GM13976 (cell line): ENCODE measurements at regions not wholly inside any gene's neighbourhood (a gene's known extent, or its start where the extent isn't known, plus 50 kb on each side); places are given as distances from the start of the nearest gene placed in this dataset.

Source experiments
- DNase-seq: peaks from one replicate; pipeline ENCODE4 v3.0.0; 2012; ENCODE audit warnings: low spot score
- in situ Hi-C: fragments of 300-500 bp; cut with MboI; formaldehyde crosslinking; loops from one replicate; pipeline ENCODE4 v1.12.0; 2022; ENCODE audit warnings: low sequenced_read_pairs, mixed read lengths, inconsistent platforms; ENCODE audit not compliant: unreplicated experiment
- TF ChIP-seq, protein P1 (sequence below): IDR thresholded peaks from 2 replicates; pipeline ENCODE4 v1.5.1; 2012; ENCODE audit warnings: borderline replicate concordance, mild to moderate bottlenecking; ENCODE audit not compliant: insufficient read depth; ENCODE audit errors: extremely low read depth, missing control alignments, control extremely low read depth

DNA sequence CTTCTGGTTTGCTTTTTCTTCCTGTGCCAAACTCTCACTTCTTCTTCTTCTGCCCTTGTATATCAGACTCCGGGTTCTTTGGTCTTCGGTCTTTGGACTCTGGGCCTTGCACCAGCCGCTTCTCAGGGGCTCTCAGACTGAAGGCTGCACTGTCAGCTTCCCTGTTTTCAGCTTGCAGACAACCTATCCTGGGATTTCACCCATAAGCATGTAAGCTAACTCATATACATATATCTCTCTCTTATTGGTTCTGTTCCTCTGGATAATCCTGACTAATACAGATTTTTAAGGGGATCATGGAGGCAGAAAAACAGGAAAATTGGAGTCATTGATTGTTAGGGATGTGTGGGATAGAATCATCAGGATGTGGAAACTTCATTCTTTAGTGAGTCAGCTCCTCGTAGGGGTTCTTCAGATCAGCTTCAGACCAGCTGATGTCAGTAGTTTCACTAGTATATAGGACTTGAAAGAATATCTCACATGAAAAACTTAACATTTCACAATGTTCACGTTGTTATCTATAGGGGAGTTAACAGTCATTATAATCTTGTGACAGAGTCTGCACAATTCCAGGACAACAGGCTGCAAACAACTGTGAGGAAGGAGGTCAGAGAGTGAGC, 102.9 kb downstream of the RASSF9 start:
- in situ Hi-C loops: no loop called here
- TF ChIP-seq, protein P1, sequence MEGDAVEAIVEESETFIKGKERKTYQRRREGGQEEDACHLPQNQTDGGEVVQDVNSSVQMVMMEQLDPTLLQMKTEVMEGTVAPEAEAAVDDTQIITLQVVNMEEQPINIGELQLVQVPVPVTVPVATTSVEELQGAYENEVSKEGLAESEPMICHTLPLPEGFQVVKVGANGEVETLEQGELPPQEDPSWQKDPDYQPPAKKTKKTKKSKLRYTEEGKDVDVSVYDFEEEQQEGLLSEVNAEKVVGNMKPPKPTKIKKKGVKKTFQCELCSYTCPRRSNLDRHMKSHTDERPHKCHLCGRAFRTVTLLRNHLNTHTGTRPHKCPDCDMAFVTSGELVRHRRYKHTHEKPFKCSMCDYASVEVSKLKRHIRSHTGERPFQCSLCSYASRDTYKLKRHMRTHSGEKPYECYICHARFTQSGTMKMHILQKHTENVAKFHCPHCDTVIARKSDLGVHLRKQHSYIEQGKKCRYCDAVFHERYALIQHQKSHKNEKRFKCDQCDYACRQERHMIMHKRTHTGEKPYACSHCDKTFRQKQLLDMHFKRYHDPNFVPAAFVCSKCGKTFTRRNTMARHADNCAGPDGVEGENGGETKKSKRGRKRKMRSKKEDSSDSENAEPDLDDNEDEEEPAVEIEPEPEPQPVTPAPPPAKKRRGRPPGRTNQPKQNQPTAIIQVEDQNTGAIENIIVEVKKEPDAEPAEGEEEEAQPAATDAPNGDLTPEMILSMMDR: no peak
- no peak for DNase-seq

DNA sequence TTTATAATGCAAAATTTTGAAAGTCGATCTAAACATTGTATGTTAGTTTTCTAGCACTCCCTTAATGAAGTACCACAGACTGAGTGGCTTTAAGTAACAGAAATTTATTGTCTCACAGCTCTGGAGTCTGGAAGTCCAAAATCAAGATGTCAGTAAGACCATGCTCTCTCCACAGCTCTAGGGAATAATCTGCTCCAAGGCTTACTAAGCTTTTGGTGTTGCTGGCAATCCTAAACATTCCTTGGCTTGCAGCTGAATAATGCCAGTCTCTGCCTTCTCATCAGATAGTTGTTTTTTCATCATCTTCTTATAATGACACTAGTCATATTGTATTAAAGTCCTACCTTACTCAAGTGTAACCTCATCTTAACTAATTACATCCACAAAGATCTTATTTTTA, 102.2 kb downstream of the RASSF9 start:
- in situ Hi-C loops: no loop called here
- TF ChIP-seq, protein P1: no peak
- no peak for DNase-seq

- TF ChIP-seq, protein P1: no peak
- in situ Hi-C loops: no loop called here
- no peak for DNase-seq
These were observed 96.0 kb downstream of the RASSF9 start for GRCh38 chr12:85740186-85740585.

GRCh38 chr12:85741046-85741445, 95.2 kb downstream of the RASSF9 start:
- in situ Hi-C loops: no loop called here
- TF ChIP-seq, protein P1: no peak
- no peak for DNase-seq

- TF ChIP-seq, protein P1: no peak
- in situ Hi-C loops: no loop called here
- DNase-seq: no peak
These were observed 88.2 kb downstream of the RASSF9 start for GRCh38 chr12:85747941-85748495.
